ENCODE measurements at regions not wholly inside any gene's neighbourhood (a gene's known extent, or its start where the extent isn't known, plus 50 kb on each side); places are given as distances from the start of the nearest gene placed in this dataset.

DNA sequence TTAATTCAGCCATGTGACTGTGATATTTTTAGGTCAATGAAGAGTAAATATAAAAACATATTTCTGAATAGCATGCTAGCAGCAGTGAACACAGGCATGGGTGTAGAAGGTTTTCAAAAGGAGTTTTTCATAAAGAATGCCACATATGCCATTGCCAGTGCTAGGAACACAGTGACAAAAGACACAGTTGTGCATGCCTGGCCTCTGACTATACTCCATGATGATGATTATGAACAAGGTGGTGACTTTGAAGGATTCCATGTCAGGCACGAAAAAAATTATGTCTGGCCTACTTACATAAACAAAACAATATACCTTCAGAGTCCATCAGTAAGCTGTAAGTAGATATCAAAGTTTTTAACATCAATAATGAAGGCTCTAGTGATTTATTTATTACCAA is 438.7 kb downstream of the TLE1 start:
- TF ChIP-seq SMC3 (IDR thresholded peaks at IDR 0.05; ENCODE audit: low read length) (no peak), POLR2AphosphoS5 (IDR thresholded peaks at IDR 0.05; ENCODE audit: low read depth, low read length) (no peak), ZNF550 (CRISPR knock-in tag; IDR thresholded peaks at IDR 0.05; ENCODE audit: borderline replicate concordance) (no peak), WIZ (CRISPR knock-in tag; IDR thresholded peaks at IDR 0.05) (no peak)
- TF ChIP-seq, protein P1, sequence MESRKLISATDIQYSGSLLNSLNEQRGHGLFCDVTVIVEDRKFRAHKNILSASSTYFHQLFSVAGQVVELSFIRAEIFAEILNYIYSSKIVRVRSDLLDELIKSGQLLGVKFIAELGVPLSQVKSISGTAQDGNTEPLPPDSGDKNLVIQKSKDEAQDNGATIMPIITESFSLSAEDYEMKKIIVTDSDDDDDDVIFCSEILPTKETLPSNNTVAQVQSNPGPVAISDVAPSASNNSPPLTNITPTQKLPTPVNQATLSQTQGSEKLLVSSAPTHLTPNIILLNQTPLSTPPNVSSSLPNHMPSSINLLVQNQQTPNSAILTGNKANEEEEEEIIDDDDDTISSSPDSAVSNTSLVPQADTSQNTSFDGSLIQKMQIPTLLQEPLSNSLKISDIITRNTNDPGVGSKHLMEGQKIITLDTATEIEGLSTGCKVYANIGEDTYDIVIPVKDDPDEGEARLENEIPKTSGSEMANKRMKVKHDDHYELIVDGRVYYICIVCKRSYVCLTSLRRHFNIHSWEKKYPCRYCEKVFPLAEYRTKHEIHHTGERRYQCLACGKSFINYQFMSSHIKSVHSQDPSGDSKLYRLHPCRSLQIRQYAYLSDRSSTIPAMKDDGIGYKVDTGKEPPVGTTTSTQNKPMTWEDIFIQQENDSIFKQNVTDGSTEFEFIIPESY (CRISPR knock-in tag; IDR thresholded peaks at IDR 0.05) = no peak
- TF ChIP-seq, protein P2, sequence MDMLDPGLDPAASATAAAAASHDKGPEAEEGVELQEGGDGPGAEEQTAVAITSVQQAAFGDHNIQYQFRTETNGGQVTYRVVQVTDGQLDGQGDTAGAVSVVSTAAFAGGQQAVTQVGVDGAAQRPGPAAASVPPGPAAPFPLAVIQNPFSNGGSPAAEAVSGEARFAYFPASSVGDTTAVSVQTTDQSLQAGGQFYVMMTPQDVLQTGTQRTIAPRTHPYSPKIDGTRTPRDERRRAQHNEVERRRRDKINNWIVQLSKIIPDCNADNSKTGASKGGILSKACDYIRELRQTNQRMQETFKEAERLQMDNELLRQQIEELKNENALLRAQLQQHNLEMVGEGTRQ (IDR thresholded peaks at IDR 0.05; ENCODE audit: low read depth, low read length) = no peak
- TF ChIP-seq, protein P2 (CRISPR knock-in tag; IDR thresholded peaks at IDR 0.05; ENCODE audit: borderline replicate concordance) = no peak
